CD4-positive, alpha-beta T cell treated with Interferon alpha-2 for 1 hour (primary cell): ENCODE measurements at regions not wholly inside any gene's neighbourhood (a gene's known extent, or its start where the extent isn't known, plus 50 kb on each side); places are given as distances from the start of the nearest gene placed in this dataset.

Experiments
- DNase-seq, 2 donors: peaks; one replicate each; pipeline ENCODE4 v3.0.0-alpha.2; 2020 to 2022

GRCh38 chr11:19395050-19395449 is 154.3 kb upstream of the E2F8 start:
- DNase-seq, result no peak

- no peak for DNase-seq
These were observed 153.8 kb upstream of the E2F8 start for GRCh38 chr11:19394525-19395016.

GRCh38 chr11:19393941-19394340 is 153.2 kb upstream of the E2F8 start:
- DNase-seq, result no peak

GRCh38 chr11:19392847-19393518 is 152.2 kb upstream of the E2F8 start:
- no peak for DNase-seq

GRCh38 chr11:19392321-19392720 is 151.6 kb upstream of the E2F8 start:
- DNase-seq, result no peak

GRCh38 chr11:19391652-19392051 is 150.9 kb upstream of the E2F8 start:
- DNase-seq, result no peak

GRCh38 chr11:19391026-19391425 is 150.3 kb upstream of the E2F8 start:
- no peak for DNase-seq

GRCh38 chr11:19389787-19390303 is 149.1 kb upstream of the E2F8 start:
- no peak for DNase-seq

- no peak for DNase-seq
These were observed 141.4 kb upstream of the E2F8 start for GRCh38 chr11:19382131-19382611.

- DNase-seq, result no peak
These were observed 139.6 kb upstream of the E2F8 start for GRCh38 chr11:19380375-19380774.

- DNase-seq, result no peak
These were observed 138.7 kb upstream of the E2F8 start for GRCh38 chr11:19379465-19379864.

GRCh38 chr11:19378814-19379213 is 138.1 kb upstream of the E2F8 start:
- no peak for DNase-seq

GRCh38 chr11:19377881-19378280 is 137.1 kb upstream of the E2F8 start:
- no peak for DNase-seq

GRCh38 chr11:19375440-19375839 is 134.7 kb upstream of the E2F8 start:
- no peak for DNase-seq

GRCh38 chr11:19374151-19374569 is 133.4 kb upstream of the E2F8 start:
- no peak for DNase-seq

GRCh38 chr11:19372381-19372780 is 131.6 kb upstream of the E2F8 start:
- no peak for DNase-seq

GRCh38 chr11:19370100-19370861 is 129.5 kb upstream of the E2F8 start:
- DNase-seq, result no peak

- DNase-seq, result no peak
These were observed 128.1 kb upstream of the E2F8 start for GRCh38 chr11:19368726-19369375.

GRCh38 chr11:19366992-19367709 is 126.4 kb upstream of the E2F8 start:
- DNase-seq, result no peak

GRCh38 chr11:19365743-19366410 is 125.1 kb upstream of the E2F8 start:
- no peak for DNase-seq

- DNase-seq, result no peak
These were observed 118.7 kb upstream of the E2F8 start for GRCh38 chr11:19359221-19360000.
